Hepatocyte (in vitro differentiated cells): ENCODE measurements at regions not wholly inside any gene's neighbourhood (a gene's known extent, or its start where the extent isn't known, plus 50 kb on each side); places are given as distances from the start of the nearest gene placed in this dataset. TPM values are rescaled to one million over a fixed set of nuclear protein-coding genes. Genes with fewer than 3 reads are reported as not detected.

Source experiments
- DNase-seq: peaks from one replicate; pipeline ENCODE4 v3.0.0-alpha.2; 2016; ENCODE audit warnings: low spot score
- H2AFZ ChIP-seq: fragments of 200-600 bp; sonication (generic); 2 replicates; pipeline ENCODE4 v1.6.0; 2016; ENCODE audit warnings: antibody characterized with exemption, mild to moderate bottlenecking
- H3K27ac ChIP-seq: fragments of 200-600 bp; sonication (generic); 2 replicates; pipeline ENCODE4 v1.5.1; 2016; ENCODE audit warnings: mild to moderate bottlenecking
- H3K27me3 ChIP-seq: fragments of 200-600 bp; sonication (generic); 2 replicates; pipeline ENCODE4 v1.6.1; 2016
- H3K36me3 ChIP-seq: fragments of 200-600 bp; sonication (generic); replicated peaks from 2 replicates; pipeline ENCODE4 v1.5.1; 2016; ENCODE audit warnings: low read depth; ENCODE audit not compliant: insufficient read depth
- H3K4me1 ChIP-seq: fragments of 200-600 bp; sonication (generic); 2 replicates; pipeline ENCODE4 v1.5.1; 2016; ENCODE audit warnings: mild to moderate bottlenecking, moderate library complexity; ENCODE audit not compliant: insufficient read depth
- H3K4me2 ChIP-seq: fragments of 200-600 bp; sonication (generic); 2 replicates; pipeline ENCODE4 v1.6.0; 2016
- H3K4me3 ChIP-seq: fragments of 200-600 bp; sonication (generic); 2 replicates; pipeline ENCODE4 v1.5.1; 2016; ENCODE audit warnings: mild to moderate bottlenecking
- H3K79me2 ChIP-seq: fragments of 200-600 bp; sonication (generic); 2 replicates; pipeline ENCODE4 v1.6.0; 2017; ENCODE audit warnings: mild to moderate bottlenecking
- H3K9me2 ChIP-seq: fragments of 200-600 bp; sonication (generic); replicated peaks from 2 replicates; pipeline ENCODE4 v1.6.0; 2017; ENCODE audit warnings: mild to moderate bottlenecking; ENCODE audit not compliant: insufficient read depth
- H3K9me3 ChIP-seq: fragments of 200-600 bp; sonication (generic); 2 replicates; pipeline ENCODE4 v1.5.1; 2016; ENCODE audit warnings: low read depth, mild to moderate bottlenecking
- H4K20me1 ChIP-seq: fragments of 200-600 bp; sonication (generic); 2 replicates; pipeline ENCODE4 v1.6.0; 2016; ENCODE audit warnings: mild to moderate bottlenecking; ENCODE audit not compliant: insufficient read depth, poor library complexity, severe bottlenecking
- CTCF ChIP-seq: fragments of 200-600 bp; sonication (generic); IDR thresholded peaks from 2 replicates; pipeline ENCODE4 v1.5.1; 2016; ENCODE audit warnings: antibody characterized with exemption, mild to moderate bottlenecking; ENCODE audit not compliant: poor library complexity
- EZH2 ChIP-seq: fragments of 200-600 bp; sonication (generic); IDR thresholded peaks from 2 replicates; pipeline ENCODE4 v1.6.1; 2016; ENCODE audit warnings: antibody characterized with exemption, mild to moderate bottlenecking, borderline replicate concordance
- EZH2phosphoT487 ChIP-seq: fragments of 200-600 bp; sonication (generic); IDR thresholded peaks from one replicate; pipeline ENCODE4 v1.6.1; 2018; ENCODE audit warnings: antibody characterized with exemption, mild to moderate bottlenecking, low read depth, moderate library complexity; ENCODE audit not compliant: unreplicated experiment, severe bottlenecking
- WGBS: methylation state at CpG from one replicate; pipeline ENCODE4 v1.1.6; 2016; ENCODE audit warnings: low lambda C conversion rate; ENCODE audit errors: missing lambda C conversion rate; 5-methylcytosine and 5-hydroxymethylcytosine counted together
- microRNA-seq: library from miRNA; unstranded; fragments of <30 nt; microRNA quantifications from one replicate; pipeline ENCODE4, GENCODE V29; 2017
- small RNA-seq: library from RNA; depleted of rRNA; stranded (forward); fragments of <200 nt; gene quantifications from one replicate; pipeline ENCODE3, GENCODE V24; 2014

- H3K9me3 ChIP-seq: no peaks in the 10 kb centered on the region
- H3K27ac ChIP-seq: no peak overlapping the region
- no peak for TF ChIP-seq EZH2phosphoT487
- TF ChIP-seq EZH2: no peak
- TF ChIP-seq CTCF: no peak
- DNase-seq: no peak
- no peaks in the 10 kb centered on the region for H3K9me2 ChIP-seq
- H4K20me1 ChIP-seq: no peaks in the 10 kb centered on the region
- no peaks in the 10 kb centered on the region for H3K79me2 ChIP-seq
- H3K4me1 ChIP-seq: no peaks in the 10 kb centered on the region
- H3K4me3 ChIP-seq: no peak overlapping the region
- no peak overlapping the region for H2AFZ ChIP-seq
- H3K27me3 ChIP-seq: no peaks in the 10 kb centered on the region
- no peak overlapping the region for H3K4me2 ChIP-seq
- no peaks in the 10 kb centered on the region for H3K36me3 ChIP-seq
- WGBS: 41% methylated on average over 7 of the region's 7 CpGs
Measured at GRCh38 chr15:36529296-36530011, 50.0 kb upstream of the CDIN1 start.

Small RNA genes in the stretch of these regions (microRNA-seq; reads per million reads assigned to microRNA genes)
- not detected for gene MIR4510

Small RNA genes in the stretch of these regions (small RNA-seq; reads per million reads assigned to genes)
- gene AC068867.1: not detected
- gene MIR4510: not detected
